ENCODE measurements at regions not wholly inside any gene's neighbourhood (a gene's known extent, or its start where the extent isn't known, plus 50 kb on each side); places are given as distances from the start of the nearest gene placed in this dataset.

GRCh38 chr2:39860538-39860937 lies 81.5 kb upstream of the THUMPD2 start:
- intact Hi-C loops (cut with micrococcal nuclease) = no loop called here

DNA sequence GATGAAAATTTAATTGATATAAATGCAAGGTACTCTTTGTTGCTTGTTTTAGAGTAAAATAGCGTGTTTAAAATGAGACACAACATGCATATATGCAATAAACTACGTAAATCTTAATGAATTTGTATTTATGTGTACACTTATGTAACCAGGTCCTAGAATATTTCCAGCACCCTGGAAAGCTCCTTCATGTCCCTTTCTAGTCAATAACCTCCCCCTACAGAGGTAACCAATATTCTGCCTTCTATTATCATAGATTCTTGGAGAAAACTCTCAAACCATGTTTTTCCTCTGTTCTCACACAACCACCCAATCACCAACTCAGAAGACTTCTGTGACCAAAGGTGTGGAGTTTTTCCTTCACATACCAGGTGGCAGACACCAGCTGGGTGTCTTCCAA lies 79.6 kb upstream of the THUMPD2 start:
- Histone ChIP-seq H4K20me1 (ENCODE audit: control insufficient read depth, insufficient read depth, low read length, poor library complexity, severe bottlenecking) (no peaks in the 10 kb centered on the region), H3K4me2 (replicated peaks; ENCODE audit: low read depth, low read length, poor library complexity, severe bottlenecking) (no peak overlapping the region), H3K27me3 (replicated peaks in 1 of 4; ENCODE audit: control extremely low read depth in 1 of 4, control insufficient read depth in 3 of 4, insufficient read depth in 4 of 4, low read length in 3 of 4) (no peaks in the 10 kb centered on the region), H3K9ac (ENCODE audit: low read length) (no peak overlapping the region), H3K9me3 (ENCODE audit: control extremely low read depth in 1 of 3, control insufficient read depth in 2 of 3, insufficient read depth in 1 of 3, low read length in 2 of 3) (peaks cover 0 to 2% (median 0%) of the 10 kb centered on the region in 3 donors), H2AFZ (ENCODE audit: insufficient read depth, low read depth, low read length, poor library complexity, severe bottlenecking) (no peak overlapping the region), H3K4me3 (ENCODE audit: control extremely low read depth in 1 of 5, extremely low read depth in 1 of 5, insufficient read depth in 1 of 5, low read depth in 2 of 5, low read length in 4 of 5) (no peak overlapping the region), H3K36me3 (replicated peaks in 1 of 2; ENCODE audit: control extremely low read depth in 1 of 2, control insufficient read depth in 1 of 2, extremely low read depth in 1 of 2, insufficient read depth in 2 of 2, low read length in 1 of 2) (no peaks in the 10 kb centered on the region), H3K79me2 (ENCODE audit: control insufficient read depth, insufficient read depth, low read length) (no peaks in the 10 kb centered on the region), H3K4me1 (ENCODE audit: control insufficient read depth in 2 of 2, insufficient read depth in 2 of 2, low read length in 2 of 2) (peaks cover 0 to 4% of the 10 kb centered on the region in 2 donors), H3K27ac (ENCODE audit: low read length in 2 of 2) (no peak overlapping the region)
- no peak for TF ChIP-seq CTCF (IDR thresholded peaks at IDR 0.05)
- no peak for TF ChIP-seq EZH2 (IDR thresholded peaks at IDR 0.05; ENCODE audit: borderline replicate concordance, insufficient read depth, low read depth, low read length, poor library complexity, severe bottlenecking)
- Mint-ChIP-seq H3K4me1 (peaks cover 2% of the 10 kb centered on the region), H3K9me3 (ENCODE audit: insufficient read depth) (peaks cover 2% of the 10 kb centered on the region), H3K27me3 (peaks cover 8% of the 10 kb centered on the region), H3K27ac (no peak overlapping the region), H3K4me3 (no peak overlapping the region)
- ChIA-PET POLR2A (no interaction called here), CTCF (no interaction called here)
- no peak for DNase-seq
- no CpG with 5 or more reads among the region's 2 CpGs for WGBS (ENCODE audit: insufficient coverage)
- ATAC-seq (ENCODE audit: low read depth) = no peak
- intact Hi-C loops (cut with micrococcal nuclease) = no loop called here

More at GRCh38 chr2:39860538-39860937, 81.5 kb upstream of the THUMPD2 start:
- Histone ChIP-seq H3K4me3 (ENCODE audit: control extremely low read depth in 1 of 5, extremely low read depth in 1 of 5, insufficient read depth in 1 of 5, low read depth in 2 of 5, low read length in 4 of 5) (no peak overlapping the region), H3K4me1 (ENCODE audit: control insufficient read depth in 2 of 2, insufficient read depth in 2 of 2, low read length in 2 of 2) (no peaks in the 10 kb centered on the region), H3K9ac (ENCODE audit: low read length) (no peak overlapping the region), H4K20me1 (ENCODE audit: control insufficient read depth, insufficient read depth, low read length, poor library complexity, severe bottlenecking) (no peaks in the 10 kb centered on the region), H2AFZ (ENCODE audit: insufficient read depth, low read depth, low read length, poor library complexity, severe bottlenecking) (no peak overlapping the region), H3K79me2 (ENCODE audit: control insufficient read depth, insufficient read depth, low read length) (no peaks in the 10 kb centered on the region), H3K9me3 (ENCODE audit: control extremely low read depth in 1 of 3, control insufficient read depth in 2 of 3, insufficient read depth in 1 of 3, low read length in 2 of 3) (peaks cover 0 to 7% (median 0%) of the 10 kb centered on the region in 3 donors), H3K27me3 (replicated peaks in 1 of 4; ENCODE audit: control extremely low read depth in 1 of 4, control insufficient read depth in 3 of 4, insufficient read depth in 4 of 4, low read length in 3 of 4) (no peaks in the 10 kb centered on the region), H3K27ac (ENCODE audit: low read length in 2 of 2) (no peak overlapping the region), H3K4me2 (replicated peaks; ENCODE audit: low read depth, low read length, poor library complexity, severe bottlenecking) (no peak overlapping the region), H3K36me3 (replicated peaks in 1 of 2; ENCODE audit: control extremely low read depth in 1 of 2, control insufficient read depth in 1 of 2, extremely low read depth in 1 of 2, insufficient read depth in 2 of 2, low read length in 1 of 2) (no peaks in the 10 kb centered on the region)
- no peak for TF ChIP-seq EZH2 (IDR thresholded peaks at IDR 0.05; ENCODE audit: borderline replicate concordance, insufficient read depth, low read depth, low read length, poor library complexity, severe bottlenecking)
- no peak for TF ChIP-seq CTCF (IDR thresholded peaks at IDR 0.05)
- peaks cover 4% of the 10 kb centered on the region for H3K27me3 Mint-ChIP-seq
- WGBS (ENCODE audit: insufficient coverage) = 100% methylated on average over 1 of the region's 3 CpGs
- no peaks in the 10 kb centered on the region for H3K4me1 Mint-ChIP-seq
- H3K9me3 Mint-ChIP-seq (ENCODE audit: insufficient read depth) = peaks cover 5% of the 10 kb centered on the region
- ChIA-PET POLR2A (no interaction called here), CTCF (no interaction called here)
- H3K4me3 Mint-ChIP-seq = no peak overlapping the region
- DNase-seq (no peak), ATAC-seq (ENCODE audit: low read depth) (no peak)
- no peak overlapping the region for H3K27ac Mint-ChIP-seq

All from B cell (primary cell).